GM23248 (cell line): ENCODE measurements at regions not wholly inside any gene's neighbourhood (a gene's known extent, or its start where the extent isn't known, plus 50 kb on each side); places are given as distances from the start of the nearest gene placed in this dataset.

ENCODE experiments used
- EZH2 ChIP-seq: fragments of 200-600 bp; sonication (generic); IDR thresholded peaks from 2 replicates; pipeline ENCODE4 v1.6.1; 2018; ENCODE audit warnings: antibody characterized with exemption, mild to moderate bottlenecking; ENCODE audit not compliant: insufficient read depth, poor library complexity, severe bottlenecking
- EZH2phosphoT487 ChIP-seq: fragments of 200-600 bp; sonication (generic); IDR thresholded peaks from 2 replicates; pipeline ENCODE4 v1.6.1; 2018; ENCODE audit warnings: antibody characterized with exemption, moderate library complexity, mild to moderate bottlenecking, low read depth; ENCODE audit not compliant: insufficient read depth

GRCh38 chr1:90580176-90580575 is 136.9 kb downstream of the BARHL2 start:
- no peak for TF ChIP-seq EZH2
- TF ChIP-seq EZH2phosphoT487: no peak
